HEK293 (cell line): ENCODE measurements at regions not wholly inside any gene's neighbourhood (a gene's known extent, or its start where the extent isn't known, plus 50 kb on each side); places are given as distances from the start of the nearest gene placed in this dataset.

Source experiments
- CTCF ChIA-PET: fragments of 350-600 bp; formaldehyde crosslinking; extraction: SDS; loops from one replicate; lab custom pipeline; 2021; ENCODE audit warnings: antibody characterized with exemption; lab: Yijun Ruan, JAX
- POLR2A ChIA-PET: fragments of 300-600 bp; formaldehyde crosslinking; extraction: SDS; loops from one replicate; lab custom pipeline; 2020; ENCODE audit warnings: antibody characterized with exemption, inconsistent platforms; lab: Yijun Ruan, JAX
- H3K27ac ChIP-seq: fragments of 200-500 bp; sonication (Bioruptor generic); 2 replicates; pipeline ENCODE4 v1.5.1; 2014; ENCODE audit warnings: low read depth, low read length, control low read depth, inconsistent platforms; ENCODE audit errors: extremely low read depth
- H3K36me3 ChIP-seq, 2 experiments: fragments of 200-500 bp in 1 of 2; sonication (Bioruptor generic) in 1 of 2; 1 replicate in 1 of 2; 2 replicates in 1 of 2; pipeline ENCODE4 v1.5.1; 2014 to 2017; ENCODE audit warnings: inconsistent platforms in 2 of 2, low read length in 2 of 2; ENCODE audit not compliant: control insufficient read depth in 2 of 2, insufficient read depth in 1 of 2
- H3K4me1 ChIP-seq: fragments of 200-500 bp; sonication (Bioruptor generic); 2 replicates; pipeline ENCODE4 v1.5.1; 2014; ENCODE audit warnings: mild to moderate bottlenecking, low read length, inconsistent platforms; ENCODE audit not compliant: control insufficient read depth, insufficient read depth
- H3K4me3 ChIP-seq: 2 replicates; pipeline ENCODE4 v1.5.1; 2011; ENCODE audit warnings: low read depth, mild to moderate bottlenecking, control low read depth, low read length, moderate library complexity
- H3K9me3 ChIP-seq: fragments of 200-500 bp; sonication (Bioruptor generic); 2 replicates; pipeline ENCODE4 v1.5.1; 2014; ENCODE audit warnings: low read depth, low read length, inconsistent platforms; ENCODE audit not compliant: control insufficient read depth, insufficient read depth
- ELK4 ChIP-seq: IDR thresholded peaks from 2 replicates; pipeline ENCODE4 v1.6.1; 2011; ENCODE audit warnings: mild to moderate bottlenecking, low read depth, low read length, borderline replicate concordance
- HOXD13 ChIP-seq: sonication (generic); formaldehyde crosslinking; IDR thresholded peaks from 2 replicates; pipeline ENCODE4 v1.8.0; 2022; ENCODE audit warnings: missing genetic modification reagents, borderline replicate concordance
- KLF10 ChIP-seq: fragments of 450-650 bp; IDR thresholded peaks from 2 replicates; pipeline ENCODE4 v1.5.1; 2018; ENCODE audit warnings: missing biosample characterization, mild to moderate bottlenecking, missing genetic modification characterization
- SALL2 ChIP-seq: fragments of 450-650 bp; formaldehyde crosslinking; IDR thresholded peaks from 2 replicates; pipeline ENCODE4 v1.5.0; 2017; ENCODE audit warnings: missing biosample characterization, mild to moderate bottlenecking, missing genetic modification characterization, borderline replicate concordance
- ZBTB17 ChIP-seq: fragments of 450-650 bp; formaldehyde crosslinking; IDR thresholded peaks from 2 replicates; pipeline ENCODE4 v1.5.1; 2016; ENCODE audit warnings: missing biosample characterization, missing genetic modification characterization
- ZFP69B ChIP-seq: fragments of 450-650 bp; formaldehyde crosslinking; IDR thresholded peaks from 2 replicates; pipeline ENCODE4 v1.5.1; 2016; ENCODE audit warnings: missing biosample characterization, missing genetic modification characterization
- ZNF10 ChIP-seq: fragments of 450-650 bp; formaldehyde crosslinking; IDR thresholded peaks from 2 replicates; pipeline ENCODE4 v1.5.1; 2017; ENCODE audit warnings: missing biosample characterization, missing genetic modification characterization
- ZNF148 ChIP-seq: fragments of 450-650 bp; formaldehyde crosslinking; IDR thresholded peaks from 2 replicates; pipeline ENCODE4 v1.5.0; 2017; ENCODE audit warnings: missing biosample characterization, missing genetic modification characterization, borderline replicate concordance
- ZNF274 ChIP-seq, 2 experiments: fragments of 200-500 bp in 1 of 2; fragments of 450-650 bp in 1 of 2; sonication (Bioruptor generic) in 1 of 2; formaldehyde crosslinking in 1 of 2; IDR thresholded peaks; 2 replicates each; pipeline versions ENCODE4 v1.5.1 to v1.6.1; 2014 to 2016; ENCODE audit warnings: borderline replicate concordance in 1 of 2, inconsistent platforms in 1 of 2, low read length in 1 of 2, missing biosample characterization in 1 of 2, missing genetic modification characterization in 1 of 2
- ZNF366 ChIP-seq: fragments of 450-650 bp; formaldehyde crosslinking; conservative IDR thresholded peaks from 2 replicates; pipeline ENCODE4 v1.5.1; 2016; ENCODE audit warnings: missing biosample characterization, missing genetic modification characterization
- ZNF513 ChIP-seq: fragments of 450-650 bp; IDR thresholded peaks from 2 replicates; pipeline ENCODE4 v1.5.1; 2018; ENCODE audit warnings: missing biosample characterization, missing genetic modification characterization
- ZNF514 ChIP-seq: fragments of 450-650 bp; formaldehyde crosslinking; IDR thresholded peaks from 2 replicates; pipeline ENCODE4 v1.5.1; 2016; ENCODE audit warnings: missing biosample characterization, missing genetic modification characterization
- ZNF530 ChIP-seq: fragments of 450-650 bp; formaldehyde crosslinking; IDR thresholded peaks from 2 replicates; pipeline ENCODE4 v1.5.1; 2016; ENCODE audit warnings: low read depth, missing biosample characterization, missing genetic modification characterization
- ZNF558 ChIP-seq: fragments of 450-650 bp; formaldehyde crosslinking; IDR thresholded peaks from 2 replicates; pipeline ENCODE4 v1.5.1; 2016; ENCODE audit warnings: missing biosample characterization, missing genetic modification characterization
- ZNF600 ChIP-seq: fragments of 450-650 bp; formaldehyde crosslinking; IDR thresholded peaks from 2 replicates; pipeline ENCODE4 v1.5.1; 2016; ENCODE audit warnings: missing biosample characterization, missing genetic modification characterization
- ZNF629 ChIP-seq: fragments of 450-650 bp; formaldehyde crosslinking; IDR thresholded peaks from 2 replicates; pipeline ENCODE4 v1.5.1; 2017; ENCODE audit warnings: missing biosample characterization, missing genetic modification characterization
- ZNF747 ChIP-seq: fragments of 450-650 bp; formaldehyde crosslinking; IDR thresholded peaks from 2 replicates; pipeline ENCODE4 v1.5.1; 2016; ENCODE audit warnings: missing biosample characterization, missing genetic modification characterization
- TF ChIP-seq, protein P1 (sequence below): fragments of 450-650 bp; formaldehyde crosslinking; IDR thresholded peaks from 2 replicates; pipeline ENCODE4 v1.5.1; 2016; ENCODE audit warnings: missing biosample characterization, missing genetic modification characterization

- Histone ChIP-seq H3K9me3 (no peaks in the 10 kb centered on the region), H3K4me3 (no peak overlapping the region), H3K4me1 (no peaks in the 10 kb centered on the region), H3K27ac (no peak overlapping the region), H3K36me3 (no peaks in the 10 kb centered on the region)
- ChIA-PET POLR2A (no interaction called here), CTCF (no interaction called here)
- TF ChIP-seq ZNF366, result no peak
- TF ChIP-seq, protein P1, sequence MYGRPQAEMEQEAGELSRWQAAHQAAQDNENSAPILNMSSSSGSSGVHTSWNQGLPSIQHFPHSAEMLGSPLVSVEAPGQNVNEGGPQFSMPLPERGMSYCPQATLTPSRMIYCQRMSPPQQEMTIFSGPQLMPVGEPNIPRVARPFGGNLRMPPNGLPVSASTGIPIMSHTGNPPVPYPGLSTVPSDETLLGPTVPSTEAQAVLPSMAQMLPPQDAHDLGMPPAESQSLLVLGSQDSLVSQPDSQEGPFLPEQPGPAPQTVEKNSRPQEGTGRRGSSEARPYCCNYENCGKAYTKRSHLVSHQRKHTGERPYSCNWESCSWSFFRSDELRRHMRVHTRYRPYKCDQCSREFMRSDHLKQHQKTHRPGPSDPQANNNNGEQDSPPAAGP (tag by site-specific recombination), result no peak
- no peak for TF ChIP-seq ELK4
- no peak for TF ChIP-seq ZNF747 (tag by site-specific recombination)
- no peak for TF ChIP-seq ZNF514 (tag by site-specific recombination)
- no peak for TF ChIP-seq KLF10 (tag by site-specific recombination)
- no peak for TF ChIP-seq ZFP69B (tag by site-specific recombination)
- TF ChIP-seq ZNF274 (IDR thresholded peaks at IDR 0.05; ENCODE audit: low read length), result no peak
- no peak for TF ChIP-seq ZNF274 (tag by site-specific recombination; IDR thresholded peaks at IDR 0.05; ENCODE audit: borderline replicate concordance)
- no peak for TF ChIP-seq ZNF558 (tag by site-specific recombination)
- TF ChIP-seq ZBTB17, result no peak
- TF ChIP-seq ZNF513, result no peak
These were observed 1505.9 kb downstream of the PCDH9 start for GRCh38 chr13:65724226-65724625.

- ChIA-PET CTCF (no interaction called here), POLR2A (no interaction called here)
- Histone ChIP-seq H3K9me3 (no peaks in the 10 kb centered on the region), H3K27ac (no peak overlapping the region), H3K36me3 (no peaks in the 10 kb centered on the region), H3K4me3 (no peak overlapping the region), H3K4me1 (no peaks in the 10 kb centered on the region)
- TF ChIP-seq HOXD13 (CRISPR knock-in tag), result no peak
- no peak for TF ChIP-seq ZNF530 (tag by site-specific recombination)
- TF ChIP-seq, protein P1 (tag by site-specific recombination), result no peak
- TF ChIP-seq ZNF10 (tag by site-specific recombination), result no peak
- no peak for TF ChIP-seq ZNF629
- no peak for TF ChIP-seq SALL2 (tag by site-specific recombination)
- no peak for TF ChIP-seq ZNF600
These were observed 1507.6 kb downstream of the PCDH9 start for GRCh38 chr13:65722506-65722905.

GRCh38 chr13:65719831-65720230 is 1510.3 kb downstream of the PCDH9 start:
- TF ChIP-seq ZNF148, result no peak
- Histone ChIP-seq H3K36me3 (no peaks in the 10 kb centered on the region), H3K9me3 (no peaks in the 10 kb centered on the region), H3K4me1 (no peaks in the 10 kb centered on the region), H3K27ac (no peak overlapping the region), H3K4me3 (no peak overlapping the region)
- POLR2A ChIA-PET, result no interaction called here
- CTCF ChIA-PET, result no interaction called here
